Uterus (tissue), 3 donors: ENCODE measurements at regions not wholly inside any gene's neighbourhood (a gene's known extent, or its start where the extent isn't known, plus 50 kb on each side); places are given as distances from the start of the nearest gene placed in this dataset.
"Not testable (repeated sequence)": the region's sequence is repeated elsewhere in the genome, so short reads cannot be mapped to it uniquely, and the experiment has no call there.

Source experiments
- DNase-seq, 2 donors: peaks; one replicate each; pipeline ENCODE4 v3.0.0-alpha.2; 2019 to 2020
- H3K27ac ChIP-seq, 2 donors: fragments of 200-600 bp; sonication (generic); 1 replicate in 1 of 2; 2 replicates in 1 of 2; pipeline ENCODE4 v1.5.1; 2016 to 2018
- H3K27me3 ChIP-seq, 2 donors: fragments of 200-600 bp; sonication (generic); one replicate each; pipeline ENCODE4 v1.5.1; 2018 to 2019; ENCODE audit warnings: control low read depth in 1 of 2
- H3K36me3 ChIP-seq, 2 donors: fragments of 200-600 bp; sonication (generic); one replicate each; pipeline ENCODE4 v1.5.1; 2019; ENCODE audit warnings: control low read depth in 1 of 2
- H3K4me1 ChIP-seq, 2 donors: fragments of 200-600 bp; sonication (generic); one replicate each; pipeline ENCODE4 v1.5.1; 2018 to 2019; ENCODE audit warnings: control low read depth in 1 of 2
- H3K4me3 ChIP-seq, 2 donors: fragments of 200-600 bp; sonication (generic); 1 replicate in 1 of 2; 2 replicates in 1 of 2; pipeline ENCODE4 v1.5.1; 2018 to 2019; ENCODE audit warnings: mild to moderate bottlenecking in 1 of 2
- H3K9me3 ChIP-seq, 2 donors: fragments of 200-600 bp; sonication (generic); one replicate each; pipeline ENCODE4 v1.5.1; 2019; ENCODE audit warnings: control low read depth in 1 of 2
- POLR2A ChIP-seq, 2 donors: fragments of 450-650 bp; IDR thresholded peaks; one replicate each; pipeline ENCODE4 v1.6.1; 2016; ENCODE audit warnings: antibody characterized with exemption in 2 of 2, mild to moderate bottlenecking in 1 of 2, moderate library complexity in 1 of 2
- intact Hi-C: fragments of 100-400 bp; cut with DNase I; formaldehyde crosslinking; loops from one replicate; pipeline ENCODE4 v1.15.1; 2023; ENCODE audit warnings: low total_unique reads
- TF ChIP-seq, protein P1 (sequence below), 4 experiments: fragments of 200-600 bp in 2 of 4; fragments of 450-650 bp in 2 of 4; sonication (generic) in 2 of 4; IDR thresholded peaks; one replicate each; pipeline ENCODE4 v1.5.1; 2016 to 2019; ENCODE audit warnings: antibody characterized with exemption in 4 of 4, mild to moderate bottlenecking in 2 of 4, moderate library complexity in 1 of 4
- donor health status: DM: yes; HTN: yes; CAD: no.

DNA sequence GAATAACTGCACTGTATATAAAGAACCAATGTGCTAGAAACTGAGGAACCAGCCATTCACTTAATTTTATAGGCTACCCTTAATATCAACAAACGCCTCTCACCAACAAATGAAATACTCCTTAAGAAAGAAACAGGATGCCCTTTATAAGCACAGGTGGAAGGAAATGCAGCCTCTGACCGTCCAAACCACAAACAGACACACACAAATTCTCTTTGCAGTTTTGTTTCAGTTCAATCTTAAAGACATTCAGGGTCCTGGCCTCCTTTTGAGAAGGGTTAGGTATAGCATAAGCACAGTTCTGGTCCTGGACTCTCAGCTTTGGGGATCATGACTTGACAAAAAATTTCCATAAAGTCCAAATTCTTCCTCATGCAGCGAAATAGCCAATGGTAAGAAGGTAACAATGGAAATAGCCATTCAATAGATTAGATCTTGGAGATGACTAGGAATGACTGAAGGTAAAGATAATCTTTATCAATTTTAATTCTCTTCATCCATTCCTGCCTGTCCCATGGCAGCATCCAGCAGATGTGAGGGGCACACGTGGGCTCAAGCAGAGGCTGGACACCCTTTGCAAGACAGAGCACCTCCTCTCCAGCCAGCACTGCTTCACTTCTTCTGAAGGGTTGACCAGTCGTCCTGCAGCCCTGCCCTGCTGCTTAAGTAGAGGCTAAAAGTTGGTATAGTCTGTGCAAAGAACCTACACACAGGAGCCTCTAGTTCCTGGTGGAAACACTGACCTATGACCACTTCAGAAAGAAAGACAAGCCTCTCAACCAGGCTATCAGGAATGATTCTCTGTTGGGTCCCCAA, 123.9 kb downstream of the CD83 start:
- Histone ChIP-seq H3K4me1 (no peaks in the 10 kb centered on the region), H3K36me3 (no peaks in the 10 kb centered on the region), H3K4me3 (no peak overlapping the region), H3K9me3 (no peaks in the 10 kb centered on the region), H3K27me3 (no peaks in the 10 kb centered on the region), H3K27ac (no peak overlapping the region)
- intact Hi-C loops: no loop called here
- DNase-seq: no peak
- TF ChIP-seq, protein P1, sequence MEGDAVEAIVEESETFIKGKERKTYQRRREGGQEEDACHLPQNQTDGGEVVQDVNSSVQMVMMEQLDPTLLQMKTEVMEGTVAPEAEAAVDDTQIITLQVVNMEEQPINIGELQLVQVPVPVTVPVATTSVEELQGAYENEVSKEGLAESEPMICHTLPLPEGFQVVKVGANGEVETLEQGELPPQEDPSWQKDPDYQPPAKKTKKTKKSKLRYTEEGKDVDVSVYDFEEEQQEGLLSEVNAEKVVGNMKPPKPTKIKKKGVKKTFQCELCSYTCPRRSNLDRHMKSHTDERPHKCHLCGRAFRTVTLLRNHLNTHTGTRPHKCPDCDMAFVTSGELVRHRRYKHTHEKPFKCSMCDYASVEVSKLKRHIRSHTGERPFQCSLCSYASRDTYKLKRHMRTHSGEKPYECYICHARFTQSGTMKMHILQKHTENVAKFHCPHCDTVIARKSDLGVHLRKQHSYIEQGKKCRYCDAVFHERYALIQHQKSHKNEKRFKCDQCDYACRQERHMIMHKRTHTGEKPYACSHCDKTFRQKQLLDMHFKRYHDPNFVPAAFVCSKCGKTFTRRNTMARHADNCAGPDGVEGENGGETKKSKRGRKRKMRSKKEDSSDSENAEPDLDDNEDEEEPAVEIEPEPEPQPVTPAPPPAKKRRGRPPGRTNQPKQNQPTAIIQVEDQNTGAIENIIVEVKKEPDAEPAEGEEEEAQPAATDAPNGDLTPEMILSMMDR (IDR thresholded peaks at IDR 0.05): no peak
- no peak for TF ChIP-seq POLR2A (IDR thresholded peaks at IDR 0.05)

DNA sequence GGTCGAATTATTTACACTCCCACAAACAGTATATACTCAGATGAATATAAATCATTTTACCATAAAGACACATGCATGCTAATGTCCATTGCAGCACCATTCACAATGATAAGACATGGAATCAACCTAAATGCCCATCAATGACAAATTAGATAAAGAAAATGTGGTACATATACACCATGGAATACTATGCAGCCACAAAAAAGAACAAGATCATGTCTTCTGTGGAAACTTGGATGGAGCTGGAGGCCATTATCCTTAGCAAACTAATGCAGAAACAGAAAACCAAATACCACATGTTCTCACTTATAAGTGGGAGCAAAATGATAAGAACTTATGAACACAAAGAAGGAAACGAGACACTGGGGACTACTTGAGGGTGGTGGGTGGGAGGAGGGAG, 125.3 kb downstream of the CD83 start:
- DNase-seq, H3K4me3 ChIP-seq, H3K4me1 ChIP-seq, H3K9me3 ChIP-seq, H3K27me3 ChIP-seq, H3K27ac ChIP-seq, H3K36me3 ChIP-seq, intact Hi-C loops: not testable (repeated sequence)

DNA sequence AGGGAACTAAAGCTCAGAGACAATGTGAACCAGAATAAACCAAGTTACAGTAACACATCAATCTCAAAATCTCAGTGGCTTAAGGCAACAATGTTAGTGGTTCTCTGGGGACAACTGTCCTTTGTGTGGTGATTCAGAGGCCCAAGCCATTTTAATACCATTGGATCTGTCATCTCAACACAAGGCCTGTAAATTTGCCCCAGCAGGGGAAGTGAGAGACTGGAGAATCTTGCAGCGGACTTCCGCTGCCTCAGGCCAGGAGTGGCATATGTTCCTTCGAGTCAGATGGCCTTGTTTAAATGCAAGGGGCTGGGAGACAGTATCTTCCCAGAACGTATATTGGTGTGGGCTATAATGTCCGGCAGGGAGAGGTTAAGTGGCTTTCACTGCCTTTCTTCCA, 126.0 kb downstream of the CD83 start:
- no peak overlapping the region for H3K27ac ChIP-seq
- intact Hi-C loops: no loop called here
- no peak for DNase-seq
- H3K27me3 ChIP-seq: no peaks in the 10 kb centered on the region
- H3K4me1 ChIP-seq: no peaks in the 10 kb centered on the region
- no peak overlapping the region for H3K4me3 ChIP-seq
- no peaks in the 10 kb centered on the region for H3K9me3 ChIP-seq
- H3K36me3 ChIP-seq: no peaks in the 10 kb centered on the region
- TF ChIP-seq, protein P1 (IDR thresholded peaks at IDR 0.05): no peak
- no peak for TF ChIP-seq POLR2A (IDR thresholded peaks at IDR 0.05)

DNA sequence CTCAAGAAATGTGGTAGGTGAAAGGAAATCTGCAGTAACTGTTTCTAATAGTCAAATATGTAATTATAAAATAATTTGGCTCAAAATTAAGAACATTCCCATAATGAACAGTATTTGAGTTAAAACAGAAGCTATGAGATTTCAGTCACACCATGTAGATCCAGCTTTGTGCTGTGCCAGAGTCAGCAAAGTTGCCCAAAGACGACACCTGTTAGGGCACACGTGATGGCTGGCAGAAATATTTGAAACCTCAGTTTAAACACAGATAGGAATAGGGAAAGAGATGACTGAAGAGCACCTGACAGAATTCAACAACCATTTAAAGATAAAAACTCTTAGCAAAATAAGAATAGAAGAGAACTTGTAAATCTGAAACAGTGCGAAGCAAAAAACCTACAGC, 129.3 kb downstream of the CD83 start:
- intact Hi-C loops: no loop called here
- no peaks in the 10 kb centered on the region for H3K4me1 ChIP-seq
- DNase-seq: no peak
- no peaks in the 10 kb centered on the region for H3K9me3 ChIP-seq
- H3K4me3 ChIP-seq: no peak overlapping the region
- no peaks in the 10 kb centered on the region for H3K27me3 ChIP-seq
- no peaks in the 10 kb centered on the region for H3K36me3 ChIP-seq
- no peak for TF ChIP-seq POLR2A (IDR thresholded peaks at IDR 0.05)
- TF ChIP-seq, protein P1 (IDR thresholded peaks at IDR 0.05): no peak
- no peak overlapping the region for H3K27ac ChIP-seq

DNA sequence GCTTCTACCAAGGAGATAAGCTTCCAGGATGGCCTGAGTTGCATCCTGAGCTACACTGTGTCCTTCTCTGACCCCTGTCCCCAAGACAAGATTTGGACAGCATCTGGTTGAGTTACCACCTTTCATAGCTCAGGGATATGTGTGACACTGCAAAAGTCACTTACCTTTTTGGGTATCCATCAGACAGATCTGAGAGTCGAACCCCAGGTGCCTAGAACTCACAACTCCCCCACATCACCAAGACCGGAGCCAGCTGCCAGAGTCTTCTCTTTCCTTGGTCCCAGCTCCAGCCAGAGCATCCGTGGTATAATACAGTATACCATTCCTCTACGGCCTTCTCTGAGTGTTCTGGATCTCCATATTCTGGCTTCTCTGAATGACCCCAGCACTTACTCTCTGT, 133.0 kb downstream of the CD83 start:
- Histone ChIP-seq H3K4me1 (no peaks in the 10 kb centered on the region), H3K36me3 (no peaks in the 10 kb centered on the region), H3K9me3 (no peaks in the 10 kb centered on the region), H3K27me3 (no peaks in the 10 kb centered on the region), H3K27ac (no peak overlapping the region), H3K4me3 (no peak overlapping the region)
- no peak for DNase-seq
- intact Hi-C loops: no loop called here
- no peak for TF ChIP-seq POLR2A (IDR thresholded peaks at IDR 0.05)

DNA sequence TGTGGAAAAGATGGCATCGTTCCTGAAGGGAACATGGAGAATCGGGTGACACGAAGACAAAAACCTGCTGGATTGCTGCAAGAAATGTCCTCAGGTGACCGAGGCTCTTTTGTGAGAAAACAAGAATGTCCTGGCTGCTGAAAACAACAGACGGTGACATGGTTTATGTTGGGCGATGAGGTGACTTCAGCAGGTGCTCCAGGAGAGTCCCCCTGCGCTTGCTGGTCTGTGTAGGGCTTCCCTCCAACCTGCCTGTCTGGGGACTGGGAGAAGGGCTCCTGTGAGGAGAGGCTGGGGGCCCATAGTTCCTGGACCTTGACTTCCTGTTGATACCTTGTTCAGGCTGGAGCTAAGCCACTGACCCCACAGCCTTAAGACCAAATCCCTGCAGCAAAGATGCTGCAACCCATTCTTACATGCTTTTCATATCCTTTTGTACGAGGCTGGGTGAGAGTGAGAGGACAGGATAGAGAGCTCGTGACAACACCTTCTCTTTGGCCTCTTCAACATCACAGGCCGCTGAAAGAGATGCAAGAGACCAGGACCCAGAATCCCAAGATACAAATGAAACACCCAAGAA, 134.8 kb downstream of the CD83 start:
- H3K4me3 ChIP-seq: no peak overlapping the region
- no peak for TF ChIP-seq POLR2A (IDR thresholded peaks at IDR 0.05)
- TF ChIP-seq, protein P1 (IDR thresholded peaks at IDR 0.05): no peak
- H3K9me3 ChIP-seq: no peaks in the 10 kb centered on the region
- no peaks in the 10 kb centered on the region for H3K4me1 ChIP-seq
- H3K27me3 ChIP-seq: no peaks in the 10 kb centered on the region
- no peak for DNase-seq
- no peaks in the 10 kb centered on the region for H3K36me3 ChIP-seq
- intact Hi-C loops: no loop called here
- no peak overlapping the region for H3K27ac ChIP-seq
